ENCODE measurements at regions not wholly inside any gene's neighbourhood (a gene's known extent, or its start where the extent isn't known, plus 50 kb on each side); places are given as distances from the start of the nearest gene placed in this dataset.

- no peak for TF ChIP-seq EZH2 (IDR thresholded peaks at IDR 0.05; ENCODE audit: low read length)
- TF ChIP-seq CTCF (optimal IDR thresholded peaks at IDR 0.05 in 1 of 3, IDR thresholded peaks at IDR 0.05 in 1 of 3, conservative IDR thresholded peaks at IDR 0.05 in 1 of 3; ENCODE audit: extremely low read depth in 1 of 3, insufficient read depth in 2 of 3, low read length in 3 of 3): no peak
Observed at GRCh38 chr11:25218036-25218435, 721.2 kb downstream of the LUZP2 start.

Data from keratinocyte (primary cell).